Tongue (tissue), 1 donor: ENCODE measurements at regions not wholly inside any gene's neighbourhood (a gene's known extent, or its start where the extent isn't known, plus 50 kb on each side); places are given as distances from the start of the nearest gene placed in this dataset.
A peak's percentile ranks its signal among the peaks of the same experiment; 100 is the strongest.
"Not testable (repeated sequence)": the region's sequence is repeated elsewhere in the genome, so short reads cannot be mapped to it uniquely, and the experiment has no call there.

Source experiments
- DNase-seq: peaks from one replicate; pipeline ENCODE4 v3.0.0-alpha.2; 2015

- DNase-seq: no peak
Observed at GRCh38 chr4:138492176-138492575, 250.0 kb upstream of the SLC7A11 start.

DNA sequence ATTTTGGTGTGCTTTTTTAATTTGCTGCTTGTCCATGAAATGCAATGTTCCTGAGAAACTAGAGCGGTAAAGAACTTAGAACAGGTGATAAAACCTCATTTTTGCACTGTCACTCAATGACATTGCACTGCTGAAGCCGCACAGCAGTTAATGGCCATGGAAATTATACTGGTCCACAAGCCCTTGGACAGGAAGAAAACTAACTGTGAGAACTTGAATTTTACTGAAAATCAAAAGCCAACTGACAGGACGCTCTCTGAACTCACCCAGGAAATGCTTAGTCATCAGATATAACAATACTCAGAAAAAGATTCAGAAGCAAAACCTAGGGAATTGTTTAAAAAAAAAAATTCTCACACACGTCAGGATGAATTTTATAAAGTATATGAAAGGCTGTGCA lies 246.4 kb upstream of the SLC7A11 start:
- no peak for DNase-seq

GRCh38 chr4:138487670-138488069 lies 245.5 kb upstream of the SLC7A11 start:
- DNase-seq: no peak

- no peak for DNase-seq
Observed at GRCh38 chr4:138487230-138487629, 245.1 kb upstream of the SLC7A11 start.

DNA sequence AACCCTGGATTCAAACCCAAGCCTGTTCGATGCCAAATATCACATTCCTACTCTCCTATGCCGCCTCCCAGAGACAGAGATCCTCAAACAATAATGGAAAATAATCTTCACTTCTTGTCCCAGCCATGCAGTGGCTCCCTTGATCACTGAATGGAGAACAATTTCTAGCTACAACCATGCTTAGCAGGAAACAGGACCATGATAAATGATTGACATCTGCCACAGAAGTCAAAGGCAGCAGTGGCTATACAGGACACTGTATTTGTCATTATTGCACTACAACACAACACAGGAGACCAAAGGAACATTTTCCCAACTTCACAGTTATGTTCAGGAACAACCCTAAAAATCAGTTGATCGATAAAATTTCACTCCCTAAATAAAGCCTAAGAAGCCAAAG lies 243.3 kb upstream of the SLC7A11 start:
- DNase-seq: no peak

DNA sequence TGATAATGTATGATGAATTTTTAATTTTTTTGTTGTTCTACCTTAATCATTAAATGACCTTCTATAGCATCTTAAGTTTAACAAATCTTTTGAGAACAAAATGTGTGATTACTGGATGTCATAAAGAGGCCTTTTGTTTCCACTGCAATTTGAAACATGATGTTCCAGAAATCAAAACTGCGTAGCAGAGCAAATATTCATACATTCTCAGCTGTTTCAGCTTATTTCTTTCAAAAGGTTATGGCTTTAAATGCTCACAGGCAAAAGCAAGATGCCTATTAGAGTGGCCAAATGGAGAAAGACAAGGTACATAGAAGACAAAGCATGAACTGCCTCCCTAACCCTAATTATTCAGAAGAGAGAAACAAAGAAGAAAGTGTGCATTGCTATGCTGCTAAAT lies 233.0 kb upstream of the SLC7A11 start:
- DNase-seq: peak; percentile 53

GRCh38 chr4:138473339-138473738 lies 231.2 kb upstream of the SLC7A11 start:
- DNase-seq: no peak

DNA sequence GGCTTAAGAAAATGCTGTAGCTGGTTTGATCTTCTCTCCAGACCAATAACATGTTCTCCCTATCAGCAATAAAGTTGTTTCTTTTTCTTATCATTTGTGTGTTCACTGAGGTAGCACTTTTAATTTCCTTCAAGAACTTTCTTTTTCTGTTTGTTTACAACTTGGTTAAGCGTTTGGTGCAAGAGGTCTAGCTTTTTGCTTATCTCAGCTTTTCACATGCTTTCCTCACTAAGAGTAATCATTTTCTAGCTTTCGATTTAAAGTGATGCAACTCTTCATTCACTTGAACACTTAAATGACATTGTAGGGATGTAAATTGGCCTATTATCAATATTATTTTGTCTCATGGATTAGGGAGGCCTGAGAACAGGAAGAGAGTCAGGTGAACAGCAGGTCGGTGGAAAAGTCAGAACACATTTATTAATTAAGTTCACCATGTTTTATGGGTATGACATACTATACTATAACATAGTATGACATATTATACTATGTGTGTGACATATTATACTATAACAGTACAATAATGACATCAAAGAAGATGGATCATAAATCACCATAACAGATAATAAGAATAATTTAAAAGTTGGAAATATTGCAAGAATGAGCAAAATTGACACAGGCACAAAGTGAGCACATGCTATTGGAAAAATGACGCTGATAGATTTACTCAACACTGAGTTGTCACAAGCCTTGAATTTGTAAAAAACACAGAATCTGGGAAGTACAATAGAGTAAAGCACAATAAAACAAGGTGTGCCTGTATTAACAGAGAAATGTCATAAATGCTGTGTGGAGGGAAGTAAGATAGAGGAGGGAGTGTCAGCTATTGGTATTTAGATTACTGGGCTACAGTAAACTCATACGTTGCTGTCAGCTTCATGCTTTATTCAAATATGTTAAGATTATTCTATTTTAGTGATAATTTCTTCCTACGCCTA lies 218.6 kb upstream of the SLC7A11 start:
- no peak for DNase-seq

- no peak for DNase-seq
Observed at GRCh38 chr4:138458751-138459150, 216.6 kb upstream of the SLC7A11 start.

DNA sequence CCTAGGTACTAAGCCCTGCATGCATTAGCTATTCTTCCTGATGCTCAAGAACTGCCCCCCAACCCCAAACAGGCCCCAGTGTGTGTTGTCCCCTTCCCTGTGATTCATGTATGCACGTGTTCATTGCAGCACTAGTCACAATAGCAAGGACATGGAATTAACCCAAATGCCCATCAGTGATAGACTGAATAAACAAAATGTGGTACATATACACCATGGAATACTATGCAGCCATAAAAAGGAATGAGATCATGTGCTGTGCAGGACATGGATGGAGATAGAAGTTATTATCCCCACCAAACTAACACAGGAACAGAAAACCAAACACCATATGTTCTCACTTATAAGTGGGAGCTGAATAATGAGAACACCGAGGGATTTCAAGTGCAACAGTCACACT lies 214.2 kb upstream of the SLC7A11 start:
- DNase-seq: not testable (repeated sequence)

GRCh38 chr4:138455097-138455496 lies 212.9 kb upstream of the SLC7A11 start:
- no peak for DNase-seq

GRCh38 chr4:138452826-138453225 lies 210.7 kb upstream of the SLC7A11 start:
- DNase-seq: no peak

- DNase-seq: no peak
Observed at GRCh38 chr4:138451276-138451663, 209.1 kb upstream of the SLC7A11 start.

DNA sequence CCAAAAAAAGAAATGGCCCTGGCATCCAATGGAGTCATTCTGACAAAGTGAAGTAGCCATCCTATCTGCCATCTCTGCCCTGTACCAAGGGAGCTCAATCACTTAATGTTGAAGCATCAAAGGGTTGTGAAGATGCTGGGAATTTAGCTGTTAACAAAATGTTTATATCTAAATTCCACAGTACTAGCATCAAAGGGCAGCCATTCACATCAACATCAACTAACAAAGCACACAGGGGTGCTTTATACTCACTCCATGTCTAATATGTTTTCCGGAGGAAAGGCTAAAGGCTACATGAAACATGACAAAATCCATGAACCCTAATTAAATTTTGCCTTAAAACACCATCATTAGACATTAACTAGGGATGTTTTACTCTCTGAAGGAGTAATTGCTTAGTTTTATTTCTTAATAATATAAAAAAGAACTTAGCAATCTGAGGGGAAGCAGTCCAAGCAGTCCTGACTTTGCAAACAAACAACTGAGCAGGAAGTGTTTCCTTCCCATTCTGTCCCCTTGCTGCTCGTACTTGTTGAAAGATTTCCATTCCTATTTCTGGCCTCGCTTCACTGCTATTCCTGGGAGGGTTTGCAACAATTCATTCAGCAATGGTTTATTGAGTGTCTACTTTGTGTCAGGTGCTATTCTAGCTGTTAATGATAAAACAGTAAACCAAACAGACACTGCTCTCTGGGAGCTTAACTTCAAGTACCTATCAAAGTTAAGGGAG lies 208.6 kb upstream of the SLC7A11 start:
- DNase-seq: no peak

- no peak for DNase-seq
Observed at GRCh38 chr4:138449938-138450337, 207.8 kb upstream of the SLC7A11 start.

GRCh38 chr4:138448169-138448568 lies 206.0 kb upstream of the SLC7A11 start:
- peak; percentile 2 for DNase-seq

DNA sequence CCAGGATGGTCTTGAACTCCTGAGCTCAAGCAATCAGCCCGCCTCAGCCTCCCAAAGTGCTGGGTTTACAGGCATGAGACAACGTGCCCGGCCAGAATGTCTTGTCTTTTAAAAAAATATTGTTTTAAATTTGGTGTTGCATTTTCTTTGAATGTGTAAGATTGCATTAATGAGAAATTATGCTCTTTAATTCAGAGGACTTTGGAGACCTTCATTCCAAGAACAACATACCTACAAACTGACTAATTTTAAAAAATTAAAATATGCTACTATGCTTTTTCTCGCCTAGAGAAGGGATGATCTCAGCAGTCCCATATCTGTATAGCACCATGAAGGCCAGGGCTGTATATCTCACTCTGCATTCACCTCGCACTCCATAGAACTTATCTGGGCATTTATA lies 204.3 kb upstream of the SLC7A11 start:
- DNase-seq: no peak

- peak; percentile 63 for DNase-seq
Observed at GRCh38 chr4:138445098-138445497, 202.9 kb upstream of the SLC7A11 start.

DNA sequence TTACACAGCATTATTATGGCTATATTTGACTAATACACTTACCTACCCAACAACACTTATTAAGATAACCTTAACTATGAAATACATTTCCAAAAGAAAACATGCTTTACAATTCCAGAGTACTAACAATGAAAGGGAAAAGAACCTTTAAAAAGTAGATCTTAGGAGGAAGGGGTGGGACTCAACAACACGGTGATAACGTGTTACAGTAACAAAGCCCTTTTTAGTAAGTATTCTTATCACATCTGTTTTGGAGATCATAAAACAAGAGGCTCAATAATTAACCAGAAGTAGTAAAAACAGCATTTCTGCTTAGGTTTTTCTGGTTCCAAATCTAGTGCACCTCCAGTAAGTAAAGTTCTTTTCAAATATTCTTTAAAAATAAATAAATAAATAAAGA lies 202.1 kb upstream of the SLC7A11 start:
- DNase-seq: no peak

DNA sequence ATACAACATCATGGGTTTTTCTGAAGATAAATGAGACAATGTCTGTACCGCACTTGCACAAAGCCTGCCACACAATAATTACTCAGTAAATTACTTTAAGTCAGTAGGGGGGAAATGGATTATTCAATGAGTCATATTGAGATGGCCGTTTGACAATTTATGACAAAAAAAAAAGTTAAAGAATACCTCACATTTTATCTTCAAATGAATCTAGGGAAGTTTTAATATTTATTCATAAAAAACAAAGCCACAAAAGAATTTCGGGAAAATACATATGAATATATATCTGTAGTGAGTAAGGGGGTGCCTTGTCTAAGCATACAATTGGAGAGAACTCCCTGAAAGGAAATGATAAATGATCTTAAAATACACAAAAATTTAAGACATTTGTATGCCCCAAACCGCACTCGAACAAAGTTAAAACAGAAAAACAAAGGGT lies 197.0 kb upstream of the SLC7A11 start:
- no peak for DNase-seq

GRCh38 chr4:138438608-138439007 lies 196.5 kb upstream of the SLC7A11 start:
- DNase-seq: no peak

GRCh38 chr4:138437263-138437851 lies 195.2 kb upstream of the SLC7A11 start:
- no peak for DNase-seq

DNA sequence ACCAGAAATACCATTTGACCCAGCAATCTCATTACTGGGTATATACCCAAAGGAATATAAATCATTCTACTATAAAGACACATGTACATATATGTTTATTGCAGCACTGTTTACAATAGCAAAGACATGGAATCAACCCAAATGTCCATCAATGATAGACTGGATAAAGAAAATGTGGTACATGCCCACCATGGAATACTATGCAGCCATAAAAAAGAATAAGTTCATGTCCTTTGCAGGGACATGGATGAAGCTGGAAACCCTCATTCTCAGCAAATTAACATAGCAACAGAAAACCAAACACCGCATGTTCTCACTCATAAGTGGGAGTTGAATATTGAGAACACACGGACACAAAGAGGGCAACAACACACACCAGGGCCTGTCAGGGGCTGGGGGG lies 193.6 kb upstream of the SLC7A11 start:
- DNase-seq: not testable (repeated sequence)
